Body of pancreas (tissue), 4 donors: ENCODE measurements at regions not wholly inside any gene's neighbourhood (a gene's known extent, or its start where the extent isn't known, plus 50 kb on each side); places are given as distances from the start of the nearest gene placed in this dataset.

Experiments
- CTCF ChIP-seq, 7 experiments: fragments of 450-650 bp in 4 of 7; fragments of 200-600 bp in 3 of 7; sonication (generic) in 3 of 7; IDR thresholded peaks; one replicate each; pipeline ENCODE4 v1.5.1; 2016 to 2019; ENCODE audit warnings: antibody characterized with exemption in 7 of 7
- POLR2A ChIP-seq, 3 donors: fragments of 450-650 bp; IDR thresholded peaks; one replicate each; pipeline ENCODE4 v1.6.1; 2016; ENCODE audit warnings: antibody characterized with exemption in 3 of 3, mild to moderate bottlenecking in 2 of 3

GRCh38 chr11:80686889-80687288 lies 1246.1 kb upstream of the TENM4 start:
- no peak for TF ChIP-seq CTCF (IDR thresholded peaks at IDR 0.05)
- TF ChIP-seq POLR2A (IDR thresholded peaks at IDR 0.05) = no peak
